PC-3 (cell line): ENCODE measurements at regions not wholly inside any gene's neighbourhood (a gene's known extent, or its start where the extent isn't known, plus 50 kb on each side); places are given as distances from the start of the nearest gene placed in this dataset.

ENCODE experiments used
- ATAC-seq: fragments of 200-7000 bp; cut with Tn5 transposase; 2 replicates; pipeline ENCODE4 v1.9.1; 2020; ENCODE audit warnings: mild to moderate bottlenecking, moderate library complexity
- BruUV-seq: library from RNA; stranded (reverse); fragments of 400-500 nt; replicated peaks from 2 replicates; lab custom pipeline; 2021; lab: Mats Ljungman, UMichigan
- CTCF ChIA-PET: fragments of 300-600 bp; sonication (Branson Sonifier 250); formaldehyde crosslinking; loops from one replicate; lab custom pipeline; 2022; ENCODE audit warnings: antibody characterized with exemption; lab: Charles Lee
- POLR2A ChIA-PET: fragments of 300-600 bp; sonication (Branson Sonifier 250); formaldehyde crosslinking; loops from one replicate; lab custom pipeline; 2022; ENCODE audit warnings: antibody characterized with exemption; ENCODE audit not compliant: unreplicated experiment; lab: Charles Lee
- DNase-seq: peaks from one replicate; pipeline ENCODE4 v3.0.0-alpha.2; 2015
- H2AFZ ChIP-seq: fragments of 300-600 bp; sonication (generic); 2 replicates; pipeline ENCODE4 v1.6.0; 2016; ENCODE audit warnings: antibody characterized with exemption, low read length
- H3F3A ChIP-seq: fragments of 300-600 bp; sonication (generic); one replicate; pipeline ENCODE4 v1.6.0; 2017; ENCODE audit warnings: antibody characterized with exemption, low read length, control low read depth, mild to moderate bottlenecking; ENCODE audit not compliant: unreplicated experiment
- H3K27ac ChIP-seq: fragments of 300-600 bp; sonication (generic); 2 replicates; pipeline ENCODE4 v1.5.1; 2016; ENCODE audit warnings: mild to moderate bottlenecking, low read length
- H3K27me3 ChIP-seq: fragments of 300-600 bp; sonication (generic); 2 replicates; pipeline ENCODE4 v1.6.1; 2016; ENCODE audit warnings: low read length, mixed read lengths
- H3K36me3 ChIP-seq: fragments of 300-600 bp; sonication (generic); 2 replicates; pipeline ENCODE4 v1.6.1; 2016; ENCODE audit warnings: low read depth, mixed run types, low read length, mixed read lengths
- H3K4me1 ChIP-seq: fragments of 300-600 bp; sonication (generic); 2 replicates; pipeline ENCODE4 v1.5.1; 2016; ENCODE audit warnings: low read length; ENCODE audit not compliant: insufficient read depth
- H3K4me2 ChIP-seq: fragments of 300-600 bp; sonication (generic); 2 replicates; pipeline ENCODE4 v1.6.0; 2016; ENCODE audit warnings: low read length
- H3K4me3 ChIP-seq: fragments of 300-600 bp; sonication (generic); 2 replicates; pipeline ENCODE4 v1.5.1; 2016; ENCODE audit warnings: mild to moderate bottlenecking, low read length, mixed read lengths
- H3K79me2 ChIP-seq: fragments of 300-600 bp; sonication (generic); 2 replicates; pipeline ENCODE4 v1.6.1; 2017; ENCODE audit warnings: low read length, mixed read lengths
- H3K9ac ChIP-seq: fragments of 300-600 bp; sonication (generic); 2 replicates; pipeline ENCODE4 v1.6.0; 2016; ENCODE audit warnings: mild to moderate bottlenecking, low read length
- H3K9me2 ChIP-seq: fragments of 300-600 bp; sonication (generic); replicated peaks from 2 replicates; pipeline ENCODE4 v1.6.1; 2016; ENCODE audit warnings: mixed run types, low read length, mixed read lengths
- H3K9me3 ChIP-seq: fragments of 300-600 bp; sonication (generic); 2 replicates; pipeline ENCODE4 v1.6.1; 2016; ENCODE audit warnings: low read length, mixed read lengths
- H4K20me1 ChIP-seq: fragments of 300-600 bp; sonication (generic); 2 replicates; pipeline ENCODE4 v1.6.1; 2016; ENCODE audit warnings: low read length, mixed read lengths
- CTCF ChIP-seq: fragments of 300-600 bp; sonication (generic); conservative IDR thresholded peaks from 2 replicates; pipeline ENCODE4 v1.5.1; 2017; ENCODE audit warnings: antibody characterized with exemption, low read depth, mild to moderate bottlenecking, low read length
- EZH2 ChIP-seq: fragments of 300-600 bp; sonication (generic); IDR thresholded peaks from one replicate; pipeline ENCODE4 v1.6.1; 2017; ENCODE audit warnings: antibody characterized with exemption, mild to moderate bottlenecking, low read length; ENCODE audit not compliant: unreplicated experiment
- EZH2phosphoT487 ChIP-seq: fragments of 300-600 bp; sonication (generic); IDR thresholded peaks from 2 replicates; pipeline ENCODE4 v1.6.1; 2018; ENCODE audit warnings: mild to moderate bottlenecking, antibody characterized with exemption, low read length, borderline replicate concordance
- intact Hi-C: fragments of 100-400 bp; cut with micrococcal nuclease; formaldehyde crosslinking; loops from 2 replicates; pipeline ENCODE4 v1.9.0; 2023

GRCh38 chr3:115512565-115513415 is 110.5 kb upstream of the GAP43 start:
- Histone ChIP-seq H3K4me1 (no peaks in the 10 kb centered on the region), H4K20me1 (no peaks in the 10 kb centered on the region), H3K9ac (no peak overlapping the region), H3K4me3 (peak overlapping the region; percentile 41), H3K9me2 (no peaks in the 10 kb centered on the region), H3K4me2 (peak overlapping the region; percentile 50), H3F3A (no peaks in the 10 kb centered on the region), H3K9me3 (no peaks in the 10 kb centered on the region), H3K27ac (no peak overlapping the region), H3K79me2 (no peaks in the 10 kb centered on the region), H2AFZ (peak overlapping the region; percentile 5), H3K36me3 (no peaks in the 10 kb centered on the region), H3K27me3 (no peaks in the 10 kb centered on the region)
- intact Hi-C loops: loop anchor here (10.0 kb wide), 1 partner anchor 298 kb away; no protein-coding TSS in a partner anchor
- no TSS peak for BruUV-seq
- ATAC-seq (peak; percentile 64), DNase-seq (no peak)
- ChIA-PET POLR2A (no interaction called here), CTCF (no interaction called here)
- TF ChIP-seq CTCF (no peak), EZH2 (no peak), EZH2phosphoT487 (no peak)

- H3K4me2 ChIP-seq: peak overlapping the region; percentile 50; the same call in 1 of the 2 replicates
These were observed 109.9 kb upstream of the GAP43 start for GRCh38 chr3:115513416-115513800.

More at GRCh38 chr3:115513416-115513800, 109.9 kb upstream of the GAP43 start:
- TF ChIP-seq CTCF: no peak
- no peak for TF ChIP-seq EZH2
- no peak for TF ChIP-seq EZH2phosphoT487
- Histone ChIP-seq H3K9me2 (no peaks in the 10 kb centered on the region), H3F3A (no peaks in the 10 kb centered on the region), H3K27me3 (no peaks in the 10 kb centered on the region), H4K20me1 (no peaks in the 10 kb centered on the region), H2AFZ (no peak overlapping the region), H3K79me2 (no peaks in the 10 kb centered on the region), H3K4me1 (peaks cover 4% of the 10 kb centered on the region; the same call in 1 of the 2 replicates), H3K4me3 (peak overlapping the region; percentile 41; the same call in 1 of the 2 replicates), H3K27ac (no peak overlapping the region), H3K9me3 (no peaks in the 10 kb centered on the region), H3K9ac (no peak overlapping the region), H3K36me3 (no peaks in the 10 kb centered on the region)
- ATAC-seq: no peak
- intact Hi-C loops: loop anchor here (10.0 kb wide), 1 partner anchor 299 kb away; no protein-coding TSS in a partner anchor
- POLR2A ChIA-PET: no interaction called here
- DNase-seq: peak; percentile 4
- CTCF ChIA-PET: no interaction called here
- no TSS peak for BruUV-seq
